Adrenal gland (tissue), 9 donors: ENCODE measurements at regions not wholly inside any gene's neighbourhood (a gene's known extent, or its start where the extent isn't known, plus 50 kb on each side); places are given as distances from the start of the nearest gene placed in this dataset.

Experiments
- DNase-seq, 7 donors: peaks; one replicate each; pipeline ENCODE4 v3.0.0-alpha.2; 2019 to 2020
- H3K27ac ChIP-seq, 5 donors: fragments of 200-600 bp; sonication (generic) in 4 of 5; 1 replicate in 3 of 5; 2 replicates in 2 of 5; pipeline versions ENCODE4 v1.5.1 to v1.8.0; 2016 to 2020; ENCODE audit warnings: mild to moderate bottlenecking in 1 of 5
- H3K27me3 ChIP-seq: fragments of 200-600 bp; 2 replicates; pipeline ENCODE4 v1.8.0; 2021
- H3K36me3 ChIP-seq, 2 donors: fragments of 200-600 bp; replicated peaks in 1 of 2; 1 replicate in 1 of 2; 2 replicates in 1 of 2; pipeline versions ENCODE4 v1.5.1 to v1.8.0; 2018 to 2022
- H3K4me1 ChIP-seq, 2 donors: fragments of 200-600 bp; replicated peaks in 1 of 2; 1 replicate in 1 of 2; 2 replicates in 1 of 2; pipeline versions ENCODE4 v1.5.1 to v1.8.0; 2018 to 2021
- H3K4me3 ChIP-seq, 4 donors: fragments of 200-600 bp; sonication (generic) in 3 of 4; one replicate each; pipeline ENCODE4 v1.5.1; 2016 to 2018
- H3K9me3 ChIP-seq, 3 donors: fragments of 200-600 bp; sonication (generic) in 1 of 3; replicated peaks in 1 of 3; 1 replicate in 2 of 3; 2 replicates in 1 of 3; pipeline versions ENCODE4 v1.5.1 to v1.8.0; 2016 to 2021
- POLR2A ChIP-seq, 2 donors: fragments of 450-650 bp; IDR thresholded peaks; one replicate each; pipeline ENCODE4 v1.6.1; 2017; ENCODE audit warnings: antibody characterized with exemption in 2 of 2, mild to moderate bottlenecking in 2 of 2, moderate library complexity in 1 of 2
- WGBS, 4 donors: extraction: QIAGEN DNeasy Blood & Tissue Kit in 2 of 4; methylation state at CpG; one replicate each; pipeline versions ENCODE4 v1.1.5 to v1.1.7; 2013 to 2017; 5-methylcytosine and 5-hydroxymethylcytosine counted together
- intact Hi-C, 2 donors: fragments of 100-400 bp; cut with DNase I; formaldehyde crosslinking; loops; one replicate each; pipeline versions ENCODE4 v1.14.1 to v1.15.0; 2022 to 2023
- TF ChIP-seq, protein P1 (sequence below), 6 experiments: fragments of 450-650 bp in 4 of 6; fragments of 200-600 bp in 2 of 6; sonication (generic) in 1 of 6; IDR thresholded peaks; 1 replicate in 5 of 6; 2 replicates in 1 of 6; pipeline versions ENCODE4 v1.5.1 to v1.8.0; 2016 to 2021; ENCODE audit warnings: antibody characterized with exemption in 6 of 6, mild to moderate bottlenecking in 2 of 6, moderate library complexity in 1 of 6
- donor health status: healthy with polysubstance abuse.
- donor health status: Bipolar disorder and iron deficiency.
- donor health status: DM: yes; HTN: yes; CAD: no.
- donor health status: DM: no; HTN: no; CAD: no.
- donor health status: DM: no; HTN: no; CAD: no.

DNA sequence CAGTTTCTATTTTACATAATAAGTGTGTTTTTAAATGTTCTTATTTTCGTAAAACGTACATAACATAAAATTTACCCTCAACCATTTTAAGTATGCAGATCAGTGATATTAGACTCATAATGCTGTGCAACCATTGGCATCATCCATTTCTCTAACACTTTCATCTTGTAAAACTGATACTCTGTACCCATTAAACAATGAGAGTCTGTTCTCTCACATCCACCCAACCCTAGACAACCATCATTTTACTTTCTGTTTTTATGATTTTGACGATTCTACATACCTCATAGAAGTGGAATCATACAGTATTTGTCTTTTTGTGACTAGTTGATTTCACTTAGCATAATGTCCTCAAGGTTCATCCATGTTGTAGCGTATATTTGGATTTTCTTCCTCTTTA is 140.4 kb downstream of the TINAG start:
- no peak for TF ChIP-seq POLR2A (IDR thresholded peaks at IDR 0.05)
- TF ChIP-seq, protein P1, sequence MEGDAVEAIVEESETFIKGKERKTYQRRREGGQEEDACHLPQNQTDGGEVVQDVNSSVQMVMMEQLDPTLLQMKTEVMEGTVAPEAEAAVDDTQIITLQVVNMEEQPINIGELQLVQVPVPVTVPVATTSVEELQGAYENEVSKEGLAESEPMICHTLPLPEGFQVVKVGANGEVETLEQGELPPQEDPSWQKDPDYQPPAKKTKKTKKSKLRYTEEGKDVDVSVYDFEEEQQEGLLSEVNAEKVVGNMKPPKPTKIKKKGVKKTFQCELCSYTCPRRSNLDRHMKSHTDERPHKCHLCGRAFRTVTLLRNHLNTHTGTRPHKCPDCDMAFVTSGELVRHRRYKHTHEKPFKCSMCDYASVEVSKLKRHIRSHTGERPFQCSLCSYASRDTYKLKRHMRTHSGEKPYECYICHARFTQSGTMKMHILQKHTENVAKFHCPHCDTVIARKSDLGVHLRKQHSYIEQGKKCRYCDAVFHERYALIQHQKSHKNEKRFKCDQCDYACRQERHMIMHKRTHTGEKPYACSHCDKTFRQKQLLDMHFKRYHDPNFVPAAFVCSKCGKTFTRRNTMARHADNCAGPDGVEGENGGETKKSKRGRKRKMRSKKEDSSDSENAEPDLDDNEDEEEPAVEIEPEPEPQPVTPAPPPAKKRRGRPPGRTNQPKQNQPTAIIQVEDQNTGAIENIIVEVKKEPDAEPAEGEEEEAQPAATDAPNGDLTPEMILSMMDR (IDR thresholded peaks at IDR 0.05), result no peak
- 47 to 79% (median 63%) methylated on average over 4 of the region's 4 CpGs for WGBS, 4 donors
- no peaks in the 10 kb centered on the region for H3K36me3 ChIP-seq
- intact Hi-C loops, result no loop called here
- no peak overlapping the region for H3K27ac ChIP-seq
- no peak for DNase-seq
- no peaks in the 10 kb centered on the region for H3K9me3 ChIP-seq
- no peaks in the 10 kb centered on the region for H3K27me3 ChIP-seq
- H3K4me1 ChIP-seq, result no peaks in the 10 kb centered on the region
- no peak overlapping the region for H3K4me3 ChIP-seq

DNA sequence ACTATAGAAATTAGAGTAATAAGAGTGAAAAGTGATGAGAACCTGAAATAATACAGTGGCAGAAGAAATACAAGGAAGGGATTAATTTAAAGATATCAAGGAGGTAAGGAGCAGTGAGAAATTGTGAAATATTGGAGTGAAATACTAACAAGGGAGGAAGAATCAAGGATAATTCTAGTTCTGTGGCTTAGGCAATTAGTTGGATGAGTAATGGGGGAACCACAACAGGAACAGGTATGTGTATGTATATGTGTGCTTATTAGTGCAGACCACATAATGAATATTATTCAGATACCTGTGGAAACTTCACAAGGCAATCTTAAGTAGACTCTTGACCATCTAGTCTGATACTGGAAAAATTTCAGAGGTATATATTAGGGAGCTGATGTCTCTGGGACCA is 143.3 kb downstream of the TINAG start:
- H3K9me3 ChIP-seq, result no peaks in the 10 kb centered on the region
- no peak overlapping the region for H3K4me3 ChIP-seq
- intact Hi-C loops, result no loop called here
- no peaks in the 10 kb centered on the region for H3K36me3 ChIP-seq
- no peak for DNase-seq
- no peaks in the 10 kb centered on the region for H3K27me3 ChIP-seq
- no peak overlapping the region for H3K27ac ChIP-seq
- H3K4me1 ChIP-seq, result no peaks in the 10 kb centered on the region
- TF ChIP-seq POLR2A (IDR thresholded peaks at IDR 0.05), result no peak
- TF ChIP-seq, protein P1 (IDR thresholded peaks at IDR 0.05), result no peak

DNA sequence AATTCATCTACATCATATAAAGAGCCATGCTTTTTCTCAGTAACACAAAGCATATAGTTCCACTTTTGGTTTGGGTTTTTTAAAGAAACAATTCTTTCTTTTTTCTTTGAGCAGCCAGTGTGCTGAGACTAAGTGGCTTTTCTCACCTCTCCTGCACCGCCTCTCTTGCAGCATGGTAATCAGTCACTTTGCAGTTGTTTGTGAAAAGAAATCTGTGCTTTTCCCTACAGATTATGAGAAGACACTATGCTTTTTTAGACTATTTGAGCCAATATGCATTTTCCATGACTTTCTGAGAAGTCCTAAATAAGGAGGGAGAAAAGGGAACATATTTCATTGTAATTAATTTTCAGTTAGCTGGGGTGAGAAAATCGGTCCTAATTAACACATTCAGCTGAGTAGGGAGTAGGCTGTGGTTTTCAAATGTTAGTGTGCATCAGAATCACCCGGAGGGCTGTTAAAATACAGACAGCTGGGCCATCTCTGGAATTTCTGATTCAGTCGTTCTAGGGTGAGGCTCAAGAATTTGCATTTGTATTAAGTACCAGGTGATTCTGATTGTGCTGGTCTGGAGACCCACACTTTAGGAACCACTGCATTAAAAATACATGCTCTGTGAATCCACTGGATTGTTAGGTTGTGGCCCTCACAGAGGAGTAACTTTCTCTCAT is 155.2 kb downstream of the TINAG start:
- TF ChIP-seq, protein P1 (IDR thresholded peaks at IDR 0.05), result no peak
- no peak for TF ChIP-seq POLR2A (IDR thresholded peaks at IDR 0.05)
- no peaks in the 10 kb centered on the region for H3K9me3 ChIP-seq
- no peak overlapping the region for H3K4me3 ChIP-seq
- H3K36me3 ChIP-seq, result no peaks in the 10 kb centered on the region
- H3K27ac ChIP-seq, result no peak overlapping the region
- WGBS, 4 donors, result 58 to 74% (median 60%) methylated on average over 4 of the region's 4 CpGs
- intact Hi-C loops, result no loop called here
- H3K4me1 ChIP-seq, result no peaks in the 10 kb centered on the region
- no peaks in the 10 kb centered on the region for H3K27me3 ChIP-seq
- DNase-seq, result no peak

DNA sequence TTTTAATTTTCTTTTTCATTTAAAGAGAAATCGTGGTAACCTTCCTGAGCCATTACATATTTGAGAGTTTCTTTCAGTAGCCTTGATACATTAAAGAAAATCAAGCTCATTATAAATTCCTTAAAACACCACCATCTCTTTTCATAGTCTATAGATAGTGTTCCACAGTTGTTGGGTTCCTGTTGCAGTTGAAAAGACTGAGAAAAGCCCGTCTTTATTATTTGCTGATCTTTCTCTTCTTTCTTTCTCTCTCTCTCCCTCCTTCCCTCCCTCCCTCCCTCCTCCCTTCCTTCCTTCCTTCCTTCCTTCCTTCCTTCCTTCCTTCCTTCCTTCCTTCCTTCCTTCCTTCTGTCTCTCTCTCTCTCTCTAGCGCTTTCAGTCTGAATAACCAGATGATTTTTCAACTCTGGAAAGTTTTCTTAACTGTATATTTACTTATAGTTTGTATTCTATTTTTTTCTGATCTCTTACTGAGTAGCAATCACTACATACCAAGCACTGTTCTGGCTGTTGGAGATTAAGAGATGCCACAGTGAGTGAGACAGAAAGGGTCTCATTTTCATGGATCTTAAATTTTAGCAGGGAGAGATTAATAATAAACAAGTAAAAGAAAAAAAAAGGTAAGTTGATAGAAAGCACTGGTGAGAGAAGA is 157.5 kb downstream of the TINAG start:
- TF ChIP-seq POLR2A (IDR thresholded peaks at IDR 0.05), result no peak
- TF ChIP-seq, protein P1 (IDR thresholded peaks at IDR 0.05), result no peak
- Histone ChIP-seq H3K27me3 (no peaks in the 10 kb centered on the region), H3K36me3 (no peaks in the 10 kb centered on the region), H3K4me3 (no peak overlapping the region), H3K27ac (no peak overlapping the region), H3K4me1 (no peaks in the 10 kb centered on the region), H3K9me3 (no peaks in the 10 kb centered on the region)
- intact Hi-C loops, result no loop called here
- no peak for DNase-seq
- 60 to 66% (median 62%) methylated on average over 3 of the region's 3 CpGs for WGBS, 4 donors
